UCSD-AML1 (cell line): ENCODE measurements at regions not wholly inside any gene's neighbourhood (a gene's known extent, or its start where the extent isn't known, plus 50 kb on each side); places are given as distances from the start of the nearest gene placed in this dataset.
A peak's percentile ranks its signal among the peaks of the same experiment; 100 is the strongest.
"Not testable (repeated sequence)": the region's sequence is repeated elsewhere in the genome, so short reads cannot be mapped to it uniquely, and the experiment has no call there.

Experiments used
- DNase-seq: peaks from one replicate; lab custom pipeline; 2025; ENCODE audit not compliant: unreplicated experiment; lab: John Stamatoyannopoulos, UW

DNA sequence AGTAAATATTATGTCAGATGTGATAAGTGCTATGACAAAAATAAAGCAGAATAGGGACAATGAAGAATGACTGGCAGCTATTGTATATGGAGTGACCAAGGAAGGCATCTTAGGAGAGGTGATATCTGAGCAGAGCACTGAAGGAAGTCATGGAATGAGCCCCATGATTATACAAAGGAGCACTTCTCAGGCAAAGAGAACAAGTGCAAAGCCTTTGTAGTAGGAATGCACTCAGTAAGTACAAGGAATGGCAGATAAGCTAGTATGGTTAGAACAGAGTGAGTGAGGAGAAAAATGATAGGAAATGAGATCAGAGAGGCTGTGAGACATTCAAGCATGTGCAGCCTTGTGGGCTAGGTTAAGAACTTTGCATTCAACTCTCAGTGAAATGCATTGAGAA is 214.8 kb downstream of the LURAP1L start:
- DNase-seq, result no peak

- DNase-seq, result no peak
Measured at GRCh38 chr9:12993466-12993865, 218.6 kb downstream of the LURAP1L start.

GRCh38 chr9:12997009-12997408 is 222.2 kb downstream of the LURAP1L start:
- no peak for DNase-seq

DNA sequence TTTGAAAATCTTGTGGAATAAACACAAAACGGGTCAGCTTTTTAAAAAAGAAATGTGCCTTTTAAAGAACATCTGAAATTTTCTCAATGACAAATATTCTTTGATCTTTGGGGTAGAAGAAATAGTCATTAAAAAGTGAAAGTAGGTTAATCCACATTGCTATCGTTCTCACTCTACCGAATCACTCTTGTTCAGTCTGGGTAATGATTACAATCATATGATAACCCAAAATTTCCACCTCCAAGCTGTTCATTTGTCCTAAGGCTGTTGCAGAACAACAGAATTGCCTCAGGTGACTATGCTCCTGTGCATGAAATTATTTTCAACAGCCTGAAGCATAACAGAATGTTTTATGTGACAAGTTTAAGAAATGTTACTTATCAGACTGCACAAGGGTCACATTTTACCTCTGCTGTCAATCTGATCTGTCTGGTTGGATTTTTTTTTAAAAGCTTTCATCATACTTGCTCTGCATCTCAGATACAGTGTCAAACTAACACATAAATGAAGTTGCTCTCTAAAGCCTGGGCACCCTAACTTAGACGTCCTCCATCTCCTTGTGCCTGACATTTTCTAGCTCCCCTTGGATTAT is 227.3 kb downstream of the LURAP1L start:
- no peak for DNase-seq

GRCh38 chr9:13002740-13003139 is 227.9 kb downstream of the LURAP1L start:
- DNase-seq, result no peak

- DNase-seq, result no peak
Measured at GRCh38 chr9:13009871-13010270, 235.1 kb downstream of the LURAP1L start.

- DNase-seq, result no peak
Measured at GRCh38 chr9:13013991-13014883, 239.4 kb downstream of the LURAP1L start.

DNA sequence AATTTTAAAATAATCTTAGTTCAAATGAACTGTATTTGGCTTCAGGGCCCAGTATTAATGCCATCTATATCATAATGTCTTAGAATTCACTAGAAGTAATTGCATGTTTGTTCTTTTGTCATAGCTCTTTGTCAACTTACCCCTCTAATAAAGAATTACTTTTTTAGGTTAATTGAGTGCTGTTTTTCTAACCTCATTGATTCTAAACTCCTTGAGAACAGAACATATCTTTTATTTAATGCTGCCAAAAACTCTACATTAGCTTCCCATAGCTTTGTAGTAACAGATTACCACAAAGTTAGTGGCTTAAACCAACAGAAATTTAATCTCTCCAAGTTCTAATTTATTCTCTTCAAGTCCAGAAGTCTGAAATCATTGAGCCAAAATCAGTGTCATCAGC is 242.4 kb downstream of the LURAP1L start:
- no peak for DNase-seq

DNA sequence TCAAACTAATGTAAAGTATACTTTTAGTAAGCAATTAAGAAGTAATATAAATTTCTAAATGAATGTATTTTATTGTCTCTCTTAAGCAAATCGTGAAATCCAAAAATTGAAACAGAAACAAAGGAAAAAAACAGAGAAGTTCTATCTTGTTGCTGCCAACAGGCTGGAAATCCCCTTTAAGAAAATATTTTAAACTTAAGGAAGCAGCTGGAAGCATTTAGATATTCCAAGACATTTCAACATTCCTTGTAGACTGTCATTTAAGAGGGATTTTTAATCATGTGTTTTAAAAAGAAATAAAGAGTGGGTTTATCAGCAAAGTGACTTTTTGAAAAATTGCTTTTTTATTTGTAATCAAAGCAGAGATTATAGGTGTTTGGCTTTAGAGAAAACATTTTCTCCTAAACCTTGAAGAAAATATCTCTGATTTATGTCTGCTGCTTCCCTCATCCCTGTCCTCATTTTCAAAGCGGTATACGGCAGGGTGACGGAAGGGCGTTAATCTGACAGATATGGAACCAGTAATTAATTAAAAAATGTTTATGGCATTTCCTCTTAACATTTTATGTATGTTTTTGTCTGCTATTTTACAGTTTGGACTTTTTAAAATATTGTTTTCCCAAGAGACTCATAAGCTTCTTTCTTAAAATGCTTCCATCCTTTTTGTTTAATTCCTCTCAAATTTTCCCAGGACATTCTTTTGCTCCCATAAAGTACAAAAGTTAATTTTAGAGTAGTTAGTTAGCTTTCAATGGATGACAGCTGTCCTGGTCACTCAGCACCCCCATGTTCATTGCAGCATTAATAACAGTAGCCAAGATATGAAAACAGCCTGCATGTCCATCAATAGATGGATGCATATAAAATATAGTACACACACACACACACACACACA is 245.6 kb downstream of the LURAP1L start:
- no peak for DNase-seq

DNA sequence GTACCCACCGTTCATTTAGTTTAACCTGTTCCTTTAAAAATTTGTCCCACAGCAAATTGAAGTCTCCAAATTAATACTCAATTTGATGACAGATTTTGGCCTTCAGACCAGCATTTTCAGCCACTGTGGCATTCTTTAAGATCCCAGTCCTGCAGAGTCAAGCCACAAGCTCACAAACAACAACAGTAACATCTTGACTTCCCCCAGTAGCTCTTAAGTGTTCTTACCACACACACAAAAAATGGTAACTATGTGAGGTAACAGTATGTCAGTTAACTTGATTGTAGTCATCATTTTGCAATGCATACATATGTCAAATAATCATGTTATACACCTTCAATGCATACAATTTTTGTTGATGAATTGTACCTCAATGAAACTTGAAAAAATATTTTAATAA is 247.9 kb downstream of the LURAP1L start:
- no peak for DNase-seq

GRCh38 chr9:13023498-13023897 is 248.7 kb downstream of the LURAP1L start:
- no peak for DNase-seq

GRCh38 chr9:13026956-13027355 is 252.1 kb downstream of the LURAP1L start:
- DNase-seq, result no peak

GRCh38 chr9:13027879-13028278 is 251.6 kb downstream of the MPDZ start:
- no peak for DNase-seq

GRCh38 chr9:13032585-13032984 is 246.9 kb downstream of the MPDZ start:
- no peak for DNase-seq

DNA sequence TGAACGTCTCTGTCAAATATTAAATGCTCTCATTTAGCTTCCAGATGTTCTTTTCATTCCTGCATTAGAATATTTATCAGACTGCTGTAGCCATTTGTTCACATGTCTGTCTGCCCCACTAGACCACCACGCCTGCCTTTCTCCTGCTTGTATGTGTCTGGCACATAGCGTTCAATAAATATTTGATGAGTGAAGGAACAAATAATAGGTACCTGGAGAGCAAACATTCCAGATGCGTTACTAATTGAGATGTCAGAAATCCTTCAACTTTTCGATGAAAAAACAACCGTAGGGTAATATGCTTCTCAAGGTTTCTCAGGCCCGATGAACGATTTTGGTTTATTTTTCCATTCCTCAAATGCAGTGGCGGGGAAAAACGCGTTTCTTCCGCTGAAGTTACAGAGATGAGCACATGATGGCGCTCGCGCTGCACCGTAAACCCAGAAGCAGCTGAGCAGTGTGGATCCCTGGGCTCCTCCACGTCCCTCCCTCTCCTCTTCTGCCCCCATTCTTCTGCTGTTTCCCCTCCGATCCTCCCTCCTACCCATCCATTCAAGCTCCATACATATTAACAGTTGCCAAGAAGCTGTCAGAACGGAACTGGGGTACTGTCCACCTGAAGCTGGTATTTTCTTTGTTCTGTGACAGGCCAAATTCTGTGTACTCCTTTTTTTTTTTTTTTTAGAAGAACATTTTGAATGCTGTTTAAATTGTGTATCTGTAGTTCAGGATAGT is 245.4 kb downstream of the MPDZ start:
- peak; percentile 54 for DNase-seq

DNA sequence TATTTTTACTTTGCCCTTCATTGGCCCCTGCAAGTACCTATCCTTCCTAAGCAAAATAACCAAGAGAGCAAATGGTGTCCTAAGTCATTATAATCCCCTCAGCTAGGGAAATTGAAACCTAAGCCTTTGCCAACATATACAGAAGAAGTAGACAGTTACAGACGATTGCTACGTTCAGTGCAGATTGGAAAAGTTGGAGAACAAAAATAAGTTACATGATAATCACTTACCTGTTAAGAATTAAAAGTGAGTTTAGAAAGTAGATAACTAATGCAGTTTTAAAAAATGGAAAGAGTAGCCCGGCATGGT is 244.8 kb downstream of the MPDZ start:
- no peak for DNase-seq

DNA sequence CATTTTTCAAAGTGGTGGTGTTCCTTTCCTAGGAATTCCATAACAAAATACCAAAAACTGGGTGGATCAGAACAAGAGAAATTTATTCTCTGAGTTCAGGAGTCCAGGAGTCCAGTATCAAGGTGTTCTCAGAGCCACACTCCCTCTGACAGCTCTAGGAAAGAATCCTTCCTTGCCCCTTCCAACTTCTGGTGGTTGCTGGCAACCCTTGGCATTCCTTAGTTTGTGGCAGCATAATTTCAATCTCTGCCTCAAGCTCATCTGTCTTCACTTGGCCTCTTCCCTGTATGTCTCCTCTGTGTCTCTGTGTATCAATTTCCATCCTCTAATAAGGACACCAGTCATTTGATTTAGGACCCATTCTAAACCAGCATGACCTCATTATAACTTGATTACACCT is 243.7 kb downstream of the MPDZ start:
- no peak for DNase-seq

DNA sequence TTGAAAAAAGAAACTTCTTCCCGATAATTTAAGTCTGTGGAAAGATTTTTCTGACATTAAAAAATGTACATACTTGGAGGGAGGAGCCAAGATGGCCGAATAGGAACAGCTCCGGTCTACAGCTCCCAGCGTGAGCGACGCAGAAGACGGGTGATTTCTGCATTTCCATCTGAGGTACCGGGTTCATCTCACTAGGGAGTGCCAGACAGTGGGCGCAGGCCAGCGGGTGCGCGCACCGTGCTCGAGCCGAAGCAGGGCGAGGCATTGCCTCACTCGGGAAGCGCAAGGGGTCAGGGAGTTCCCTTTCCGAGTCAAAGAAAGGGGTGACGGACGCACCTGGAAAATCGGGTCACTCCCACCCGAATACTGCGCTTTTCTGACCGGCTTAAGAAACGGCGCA is 241.7 kb downstream of the MPDZ start:
- DNase-seq, result not testable (repeated sequence)

GRCh38 chr9:13047827-13048587 is 231.5 kb downstream of the MPDZ start:
- no peak for DNase-seq

GRCh38 chr9:13049223-13049622 is 230.3 kb downstream of the MPDZ start:
- DNase-seq, result no peak
